SH-SY5Y (cell line): ENCODE measurements at regions not wholly inside any gene's neighbourhood (a gene's known extent, or its start where the extent isn't known, plus 50 kb on each side); places are given as distances from the start of the nearest gene placed in this dataset.

ENCODE experiments used
- GATA2 ChIP-seq: IDR thresholded peaks from 2 replicates; pipeline ENCODE4 v1.6.1; 2011; ENCODE audit warnings: mild to moderate bottlenecking, low read depth, low read length
- GATA3 ChIP-seq: IDR thresholded peaks from 2 replicates; pipeline ENCODE4 v1.6.1; 2011; ENCODE audit warnings: low read depth, mild to moderate bottlenecking, low read length, moderate library complexity

GRCh38 chr17:77449908-77450741 lies 309.4 kb downstream of the SEC14L1 start:
- TF ChIP-seq GATA2 (no peak), GATA3 (no peak)
